Endothelial cell of umbilical vein (primary cell): ENCODE measurements at regions not wholly inside any gene's neighbourhood (a gene's known extent, or its start where the extent isn't known, plus 50 kb on each side); places are given as distances from the start of the nearest gene placed in this dataset.

Source experiments
- BruUV-seq: library from RNA; stranded (reverse); fragments of 400-500 nt; replicated peaks from 2 replicates; lab custom pipeline; 2021; lab: Mats Ljungman, UMichigan
- CTCF ChIA-PET: fragments of 300-600, 350-600 bp; sonication (Branson Sonifier 250); formaldehyde crosslinking; loops from one replicate; lab custom pipeline; 2021; ENCODE audit warnings: antibody characterized with exemption, inconsistent platforms; lab: Charles Lee
- POLR2A ChIA-PET: fragments of 300-600, 350-600 bp; sonication (Branson Sonifier 250); formaldehyde crosslinking; loops from one replicate; lab custom pipeline; 2021; ENCODE audit warnings: antibody characterized with exemption, inconsistent platforms; lab: Charles Lee
- DNase-seq: peaks from one replicate; pipeline ENCODE4 v3.0.0-alpha.2; 2011; ENCODE audit warnings: low read depth, low spot score
- FAIRE-seq: peaks from 2 replicates; lab custom pipeline; 2011; peaks lifted over from hg19 to GRCh38; lab: Jason Lieb, UNC
- H2AFZ ChIP-seq: 2 replicates; pipeline ENCODE4 v1.6.0; 2012; ENCODE audit warnings: low read depth, low read length, control low read depth, inconsistent platforms
- H3K27ac ChIP-seq: 2 replicates; pipeline ENCODE4 v1.5.1; 2011; ENCODE audit warnings: low read depth, mild to moderate bottlenecking, control low read depth, low read length, moderate library complexity; ENCODE audit not compliant: insufficient read depth
- H3K27me3 ChIP-seq, 2 experiments: 2 replicates each; pipeline versions ENCODE4 v1.6.0 to v1.6.1; 2011; ENCODE audit warnings: low read length in 2 of 2, mixed read lengths in 1 of 2; ENCODE audit not compliant: control insufficient read depth in 2 of 2, insufficient read depth in 2 of 2
- H3K36me3 ChIP-seq, 2 experiments: 2 replicates in 1 of 2; 3 replicates in 1 of 2; pipeline ENCODE4 v1.5.1; 2011; ENCODE audit warnings: low read length in 2 of 2, mild to moderate bottlenecking in 1 of 2, moderate library complexity in 1 of 2; ENCODE audit not compliant: control insufficient read depth in 2 of 2, insufficient read depth in 2 of 2; ENCODE audit errors: extremely low read depth in 1 of 2
- H3K4me1 ChIP-seq: 3 replicates; pipeline ENCODE4 v1.5.1; 2011; ENCODE audit warnings: mild to moderate bottlenecking, low read length; ENCODE audit not compliant: control insufficient read depth, insufficient read depth; ENCODE audit errors: extremely low read depth
- H3K4me2 ChIP-seq: 2 replicates; pipeline ENCODE4 v1.6.1; 2011; ENCODE audit warnings: low read length, control low read depth, mixed read lengths; ENCODE audit not compliant: insufficient read depth
- H3K4me3 ChIP-seq, 3 experiments: fragments of 200-600 bp in 1 of 3; sonication (generic), shearing (Covaris generic) in 1 of 3; replicated peaks in 1 of 3; 2 replicates each; pipeline ENCODE4 v1.5.1; 2011 to 2016; ENCODE audit warnings: control low read depth in 3 of 3, low read length in 3 of 3, mild to moderate bottlenecking in 2 of 3, inconsistent platforms in 1 of 3, low read depth in 1 of 3, moderate library complexity in 1 of 3; ENCODE audit not compliant: insufficient read depth in 1 of 3
- H3K79me2 ChIP-seq: 2 replicates; pipeline ENCODE4 v1.6.0; 2012; ENCODE audit warnings: low read length, inconsistent platforms; ENCODE audit not compliant: control insufficient read depth, insufficient read depth
- H3K9ac ChIP-seq: replicated peaks from 2 replicates; pipeline ENCODE3; 2011; ENCODE audit warnings: low read length, control low read depth; ENCODE audit not compliant: insufficient read depth; ENCODE audit errors: extremely low read depth
- H3K9me1 ChIP-seq: replicated peaks from 3 replicates; pipeline ENCODE4 v1.6.0; 2011; ENCODE audit warnings: mild to moderate bottlenecking, low read length; ENCODE audit not compliant: control insufficient read depth, insufficient read depth; ENCODE audit errors: extremely low read depth
- H3K9me3 ChIP-seq: replicated peaks from 2 replicates; pipeline ENCODE4 v1.5.1; 2012; ENCODE audit warnings: low read length, inconsistent platforms; ENCODE audit not compliant: control insufficient read depth, insufficient read depth
- H4K20me1 ChIP-seq: replicated peaks from 2 replicates; pipeline ENCODE3; 2011; ENCODE audit warnings: mild to moderate bottlenecking, low read length; ENCODE audit not compliant: control insufficient read depth, insufficient read depth; ENCODE audit errors: extremely low read depth
- CTCF ChIP-seq, 2 donors: IDR thresholded peaks; 1 replicate in 1 of 2; 2 replicates in 1 of 2; pipeline ENCODE4 v1.5.1; 2011; ENCODE audit warnings: low read length in 2 of 2, mild to moderate bottlenecking in 2 of 2, moderate library complexity in 2 of 2, control low read depth in 1 of 2, inconsistent platforms in 1 of 2, low read depth in 1 of 2; ENCODE audit not compliant: insufficient read depth in 1 of 2; ENCODE audit errors: extremely low read depth in 1 of 2
- EZH2 ChIP-seq: IDR thresholded peaks from 2 replicates; pipeline ENCODE4 v1.6.1; 2012; ENCODE audit warnings: borderline replicate concordance, low read depth, mild to moderate bottlenecking, moderate library complexity, low read length, inconsistent platforms; ENCODE audit not compliant: severe bottlenecking
- FOS ChIP-seq: IDR thresholded peaks from 2 replicates; pipeline ENCODE4 v1.6.1; 2011; ENCODE audit warnings: mild to moderate bottlenecking, low read length, moderate library complexity, borderline replicate concordance; ENCODE audit not compliant: insufficient read depth
- GATA2 ChIP-seq: IDR thresholded peaks from 2 replicates; pipeline ENCODE4 v1.7.0; 2011; ENCODE audit warnings: low read depth, mild to moderate bottlenecking, moderate library complexity, mixed read lengths, low read length; ENCODE audit not compliant: insufficient read length, insufficient read depth
- JUN ChIP-seq: IDR thresholded peaks from 2 replicates; pipeline ENCODE4 v1.6.1; 2011; ENCODE audit warnings: borderline replicate concordance, low read depth; ENCODE audit not compliant: insufficient read length, insufficient read depth
- MAX ChIP-seq: IDR thresholded peaks from 2 replicates; pipeline ENCODE4 v1.6.1; 2011; ENCODE audit not compliant: insufficient read depth, insufficient read length
- MYC ChIP-seq: IDR thresholded peaks from one replicate; pipeline ENCODE4 v1.6.1; 2011; ENCODE audit warnings: mild to moderate bottlenecking, low read depth, low read length
- POLR2A ChIP-seq: IDR thresholded peaks from 2 replicates; pipeline ENCODE4 v1.6.1; 2012; ENCODE audit warnings: low read depth, mild to moderate bottlenecking, control low read depth, low read length
- POLR2AphosphoS5 ChIP-seq: IDR thresholded peaks from 2 replicates; pipeline ENCODE4 v1.6.1; 2012; ENCODE audit warnings: low read depth, mild to moderate bottlenecking, control low read depth, low read length, moderate library complexity; ENCODE audit not compliant: insufficient read depth
- dilution Hi-C: fragments of 300-500 bp; cut with MboI; formaldehyde crosslinking; loops from one replicate; pipeline ENCODE4 v1.15.0; 2019; ENCODE audit warnings: low sequenced_read_pairs; ENCODE audit not compliant: extremely low pct_ligation_motif_present
- intact Hi-C: fragments of 100-400 bp; cut with micrococcal nuclease; formaldehyde crosslinking; loops from one replicate; pipeline ENCODE4 v1.10.0; 2022

GRCh38 chr10:77698267-77698931, 60.8 kb upstream of the KCNMA1 start:
- TF ChIP-seq FOS (no peak), POLR2AphosphoS5 (no peak), JUN (no peak), MYC (no peak), CTCF (IDR thresholded peaks at IDR 0.05; ENCODE audit: extremely low read depth in 1 of 2, insufficient read depth in 1 of 2, low read depth in 1 of 2, low read length in 2 of 2) (no peak), GATA2 (no peak), EZH2 (no peak), MAX (no peak), POLR2A (no peak)
- Histone ChIP-seq H3K27me3 (peaks cover 3% of the 10 kb centered on the region in 2 experiments), H3K4me1 (no peaks in the 10 kb centered on the region), H3K79me2 (no peaks in the 10 kb centered on the region), H3K9ac (no peak overlapping the region), H3K27ac (no peak overlapping the region), H3K9me3 (no peaks in the 10 kb centered on the region), H4K20me1 (no peaks in the 10 kb centered on the region), H3K36me3 (no peaks in the 10 kb centered on the region), H3K9me1 (no peaks in the 10 kb centered on the region), H3K4me3 (no peak overlapping the region), H2AFZ (no peak overlapping the region), H3K4me2 (no peak overlapping the region)
- BruUV-seq, result no TSS peak
- intact Hi-C loops, result no loop called here
- POLR2A ChIA-PET, result no interaction called here
- dilution Hi-C loops, result no loop called here
- FAIRE-seq (no peak), DNase-seq (no peak)
- CTCF ChIA-PET, result interaction anchor here (0.7 to 2.1 kb wide), 3 partner anchors 13 to 58 kb away, joined by 3 to 10 read pairs (median 4); no protein-coding TSS in a partner anchor
